A673 (cell line): ENCODE measurements at regions not wholly inside any gene's neighbourhood (a gene's known extent, or its start where the extent isn't known, plus 50 kb on each side); places are given as distances from the start of the nearest gene placed in this dataset.

Experiments
- BruUV-seq: library from RNA; stranded (reverse); fragments of 400-500 nt; replicated peaks from 2 replicates; lab custom pipeline; 2021; lab: Mats Ljungman, UMichigan
- CTCF ChIA-PET: fragments of 300-600 bp; sonication (Branson Sonifier 250); formaldehyde crosslinking; loops from one replicate; lab custom pipeline; 2022; ENCODE audit warnings: antibody characterized with exemption; lab: Charles Lee
- POLR2A ChIA-PET: fragments of 300-600 bp; sonication (Branson Sonifier 250); formaldehyde crosslinking; loops from one replicate; lab custom pipeline; 2022; ENCODE audit warnings: antibody characterized with exemption; ENCODE audit not compliant: low non-redundant PET; lab: Charles Lee
- DNase-seq: peaks from one replicate; pipeline ENCODE4 v3.0.0-alpha.2; 2015; ENCODE audit warnings: low spot score
- H3K27ac ChIP-seq: fragments of 200-600 bp; sonication (generic); 2 replicates; pipeline ENCODE4 v1.5.1; 2016; ENCODE audit warnings: mixed run types, low read depth, mild to moderate bottlenecking, mixed read lengths, antibody characterized with exemption, low read length; ENCODE audit not compliant: poor library complexity, severe bottlenecking
- H3K27me3 ChIP-seq: fragments of 200-600 bp; sonication (generic); replicated peaks from 2 replicates; pipeline ENCODE4 v1.6.1; 2017; ENCODE audit warnings: mixed run types, low read depth, mild to moderate bottlenecking, mixed read lengths, antibody characterized with exemption, low read length; ENCODE audit not compliant: insufficient read depth, poor library complexity
- H3K36me3 ChIP-seq: fragments of 200-600 bp; sonication (generic); 2 replicates; pipeline ENCODE4 v1.6.1; 2016; ENCODE audit warnings: mixed run types, mild to moderate bottlenecking, mixed read lengths, antibody characterized with exemption, low read length; ENCODE audit not compliant: insufficient read depth, poor library complexity, severe bottlenecking
- H3K4me1 ChIP-seq: fragments of 200-600 bp; sonication (generic); 2 replicates; pipeline ENCODE4 v1.6.1; 2017; ENCODE audit warnings: mixed run types, mild to moderate bottlenecking, mixed read lengths, antibody characterized with exemption, low read length; ENCODE audit not compliant: insufficient read depth, poor library complexity, severe bottlenecking
- H3K4me3 ChIP-seq: fragments of 200-600 bp; sonication (generic); 2 replicates; pipeline ENCODE4 v1.5.1; 2016; ENCODE audit warnings: low read depth, mixed run types, mild to moderate bottlenecking, mixed read lengths, low read length; ENCODE audit not compliant: poor library complexity, severe bottlenecking
- H3K9me3 ChIP-seq: fragments of 200-600 bp; sonication (generic); 2 replicates; pipeline ENCODE4 v1.6.1; 2016; ENCODE audit warnings: mixed run types, low read depth, mild to moderate bottlenecking, mixed read lengths, antibody characterized with exemption, low read length; ENCODE audit not compliant: poor library complexity, severe bottlenecking
- EZH2 ChIP-seq: fragments of 200-600 bp; sonication (generic); IDR thresholded peaks from 2 replicates; pipeline ENCODE4 v1.6.1; 2017; ENCODE audit warnings: borderline replicate concordance, low read depth, mild to moderate bottlenecking, mixed read lengths, antibody characterized with exemption, low read length; ENCODE audit not compliant: poor library complexity, severe bottlenecking
- intact Hi-C: fragments of 100-400 bp; cut with micrococcal nuclease; formaldehyde crosslinking; loops from one replicate; pipeline ENCODE4 v1.10.0; 2022; ENCODE audit not compliant: unreplicated experiment
- TF ChIP-seq, protein P1 (sequence below): fragments of 300-800, 200-600 bp; sonication (generic); conservative IDR thresholded peaks from 2 replicates; pipeline ENCODE4 v1.5.1; 2017; ENCODE audit warnings: low read depth, mild to moderate bottlenecking, antibody characterized with exemption, low read length, moderate library complexity, mixed read lengths

DNA sequence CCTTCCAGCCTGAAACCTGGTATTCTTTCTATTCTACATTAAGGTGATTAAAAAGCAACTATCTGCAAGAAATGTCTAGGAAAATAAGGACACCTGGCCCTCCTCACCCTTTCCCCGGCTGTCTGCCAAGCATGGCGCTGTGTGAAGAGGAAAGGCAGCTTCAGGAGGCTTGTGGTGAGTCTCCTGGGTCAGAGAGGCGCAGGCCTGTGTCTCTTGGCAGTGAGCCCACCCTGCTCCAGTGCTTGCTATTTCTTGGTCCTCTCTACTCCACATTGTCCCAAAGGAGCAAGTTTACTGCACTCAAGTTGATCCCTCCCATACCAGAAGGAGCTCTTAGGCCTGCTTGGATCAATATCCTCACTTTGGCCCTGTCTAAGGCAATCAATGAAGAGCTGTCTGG is 520.7 kb upstream of the B3GAT1 start:
- Histone ChIP-seq H3K9me3 (peaks cover 7% of the 10 kb centered on the region), H3K4me3 (no peak overlapping the region), H3K4me1 (no peaks in the 10 kb centered on the region), H3K27ac (no peak overlapping the region), H3K27me3 (no peaks in the 10 kb centered on the region), H3K36me3 (no peaks in the 10 kb centered on the region)
- TF ChIP-seq, protein P1, sequence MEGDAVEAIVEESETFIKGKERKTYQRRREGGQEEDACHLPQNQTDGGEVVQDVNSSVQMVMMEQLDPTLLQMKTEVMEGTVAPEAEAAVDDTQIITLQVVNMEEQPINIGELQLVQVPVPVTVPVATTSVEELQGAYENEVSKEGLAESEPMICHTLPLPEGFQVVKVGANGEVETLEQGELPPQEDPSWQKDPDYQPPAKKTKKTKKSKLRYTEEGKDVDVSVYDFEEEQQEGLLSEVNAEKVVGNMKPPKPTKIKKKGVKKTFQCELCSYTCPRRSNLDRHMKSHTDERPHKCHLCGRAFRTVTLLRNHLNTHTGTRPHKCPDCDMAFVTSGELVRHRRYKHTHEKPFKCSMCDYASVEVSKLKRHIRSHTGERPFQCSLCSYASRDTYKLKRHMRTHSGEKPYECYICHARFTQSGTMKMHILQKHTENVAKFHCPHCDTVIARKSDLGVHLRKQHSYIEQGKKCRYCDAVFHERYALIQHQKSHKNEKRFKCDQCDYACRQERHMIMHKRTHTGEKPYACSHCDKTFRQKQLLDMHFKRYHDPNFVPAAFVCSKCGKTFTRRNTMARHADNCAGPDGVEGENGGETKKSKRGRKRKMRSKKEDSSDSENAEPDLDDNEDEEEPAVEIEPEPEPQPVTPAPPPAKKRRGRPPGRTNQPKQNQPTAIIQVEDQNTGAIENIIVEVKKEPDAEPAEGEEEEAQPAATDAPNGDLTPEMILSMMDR = no peak
- TF ChIP-seq EZH2 = no peak
- intact Hi-C loops = no loop called here
- BruUV-seq = no TSS peak
- ChIA-PET POLR2A (no interaction called here), CTCF (no interaction called here)
- DNase-seq = no peak

DNA sequence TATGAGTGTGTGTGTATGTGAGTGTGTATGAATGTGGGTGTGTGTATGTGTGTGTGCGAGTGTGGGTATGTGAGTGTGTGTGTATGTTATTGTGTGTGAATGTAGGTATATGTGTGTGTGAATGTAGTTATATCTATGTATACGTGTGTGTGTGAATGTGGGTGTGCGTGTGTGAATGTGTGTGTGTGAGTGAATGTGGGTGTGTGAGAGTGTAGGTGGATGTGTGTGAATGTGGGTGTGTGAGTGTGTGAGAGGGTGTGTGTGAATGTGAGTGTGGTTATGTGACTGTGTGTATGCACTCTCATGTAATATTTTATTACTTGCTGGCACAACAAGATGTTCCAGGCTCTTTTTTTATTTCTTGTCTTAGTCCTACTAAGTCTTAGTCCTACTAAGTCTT is 513.4 kb upstream of the B3GAT1 start:
- H3K4me3 ChIP-seq = no peak overlapping the region
- ChIA-PET CTCF (no interaction called here), POLR2A (no interaction called here)
- TF ChIP-seq EZH2 = no peak
- TF ChIP-seq, protein P1 = no peak
- BruUV-seq = no TSS peak
- H3K36me3 ChIP-seq = no peaks in the 10 kb centered on the region
- no peak overlapping the region for H3K27ac ChIP-seq
- no peak for DNase-seq
- intact Hi-C loops = no loop called here
- H3K27me3 ChIP-seq = no peaks in the 10 kb centered on the region
- peaks cover 5% of the 10 kb centered on the region for H3K4me1 ChIP-seq
- H3K9me3 ChIP-seq = peaks cover 6% of the 10 kb centered on the region

DNA sequence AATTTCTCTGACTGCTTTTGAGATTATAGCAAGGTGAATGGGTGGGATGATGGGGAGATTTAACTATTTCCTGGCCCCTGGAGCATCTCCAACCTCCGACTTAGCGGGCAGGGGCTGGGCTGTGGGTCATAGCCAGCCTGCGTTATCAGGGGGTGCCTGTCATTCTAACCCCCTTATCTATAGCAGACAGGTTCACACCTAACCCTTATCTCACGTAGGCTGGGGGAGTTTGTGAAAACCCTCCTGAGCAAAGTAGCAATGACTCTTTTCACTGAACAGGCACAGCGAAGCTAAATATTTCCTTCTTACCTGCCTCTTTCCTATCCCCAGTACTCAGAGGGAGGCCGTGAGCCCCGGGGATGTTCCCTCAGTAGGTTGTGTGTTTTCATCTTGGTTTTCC is 511.4 kb upstream of the B3GAT1 start:
- TF ChIP-seq, protein P1 = no peak
- no peak for TF ChIP-seq EZH2
- Histone ChIP-seq H3K36me3 (no peaks in the 10 kb centered on the region), H3K9me3 (no peaks in the 10 kb centered on the region), H3K4me1 (peaks cover 8% of the 10 kb centered on the region), H3K27me3 (no peaks in the 10 kb centered on the region), H3K27ac (no peak overlapping the region), H3K4me3 (no peak overlapping the region)
- POLR2A ChIA-PET = no interaction called here
- no peak for DNase-seq
- intact Hi-C loops = no loop called here
- no TSS peak for BruUV-seq
- CTCF ChIA-PET = no interaction called here
